HepG2 (cell line): ENCODE measurements at regions not wholly inside any gene's neighbourhood (a gene's known extent, or its start where the extent isn't known, plus 50 kb on each side); places are given as distances from the start of the nearest gene placed in this dataset.

Experiments used
- ATAC-seq: fragments of 200-7000 bp; cut with Tn5 transposase; 3 replicates; pipeline ENCODE4 v1.9.1; 2020; ENCODE audit warnings: mild to moderate bottlenecking, moderate library complexity
- BruUV-seq: library from RNA; stranded (reverse); fragments of 400-500 nt; replicated peaks from 2 replicates; lab custom pipeline; 2021; lab: Mats Ljungman, UMichigan
- CTCF ChIA-PET: fragments of 300-600 bp; formaldehyde crosslinking; extraction: SDS; loops from one replicate; lab custom pipeline; 2021; ENCODE audit warnings: low total read pairs, inconsistent platforms, low intra/inter-chr PET ratio; lab: Yijun Ruan, JAX
- POLR2A ChIA-PET: fragments of 350-600 bp; sonication (Branson Sonifier 250); formaldehyde crosslinking; loops from one replicate; lab custom pipeline; 2020; ENCODE audit warnings: antibody characterized with exemption, inconsistent platforms; lab: Yijun Ruan, JAX
- DNase-seq: peaks from one replicate; pipeline ENCODE4 v3.0.0-alpha.2; 2015; ENCODE audit warnings: low spot score
- FAIRE-seq: peaks from 3 replicates; lab custom pipeline; 2011; peaks lifted over from hg19 to GRCh38; lab: Jason Lieb, UNC
- H2AFZ ChIP-seq: one replicate; pipeline ENCODE4 v1.6.1; 2011; ENCODE audit warnings: low read length, inconsistent platforms
- H3K27ac ChIP-seq: fragments of 300-600 bp; 3 replicates; pipeline ENCODE4 v1.8.0; 2011; ENCODE audit warnings: mixed run types, mild to moderate bottlenecking, mixed read lengths, low read length, inconsistent platforms; ENCODE audit not compliant: insufficient read depth; ENCODE audit errors: extremely low read length
- H3K27me3 ChIP-seq, 2 experiments: fragments of 200-600 bp in 1 of 2; 2 replicates in 1 of 2; 3 replicates in 1 of 2; pipeline versions ENCODE4 v1.6.0 to v1.8.0; 2011; ENCODE audit warnings: low read length in 2 of 2, mild to moderate bottlenecking in 2 of 2, moderate library complexity in 2 of 2, inconsistent platforms in 1 of 2; ENCODE audit not compliant: insufficient read depth in 2 of 2, control insufficient read depth in 1 of 2
- H3K36me3 ChIP-seq, 2 experiments: fragments of 200-600 bp in 1 of 2; replicated peaks in 1 of 2; 2 replicates in 1 of 2; 3 replicates in 1 of 2; pipeline versions ENCODE4 v1.5.1 to v1.8.0; 2011; ENCODE audit warnings: low read length in 2 of 2, inconsistent platforms in 1 of 2; ENCODE audit not compliant: insufficient read depth in 2 of 2, control insufficient read depth in 1 of 2
- H3K4me1 ChIP-seq: 2 replicates; pipeline ENCODE4 v1.5.1; 2012; ENCODE audit warnings: low read length, inconsistent platforms; ENCODE audit not compliant: insufficient read depth
- H3K4me2 ChIP-seq: 2 replicates; pipeline ENCODE4 v1.6.0; 2011; ENCODE audit warnings: low read depth, low read length, inconsistent platforms
- H3K4me3 ChIP-seq, 3 experiments: fragments of 200-600 bp in 1 of 3; sonication (generic), shearing (Covaris generic) in 1 of 3; replicated peaks in 1 of 3; 2 replicates each; pipeline ENCODE4 v1.5.1; 2011 to 2016; ENCODE audit warnings: low read length in 3 of 3, inconsistent platforms in 2 of 3, low read depth in 2 of 3, mild to moderate bottlenecking in 2 of 3, control low read depth in 1 of 3, mixed read lengths in 1 of 3; ENCODE audit not compliant: insufficient read depth in 1 of 3
- H3K79me2 ChIP-seq: one replicate; pipeline ENCODE4 v1.6.1; 2011; ENCODE audit warnings: low read length, inconsistent platforms; ENCODE audit not compliant: insufficient read depth
- H3K9ac ChIP-seq: 2 replicates; pipeline ENCODE4 v1.6.0; 2011; ENCODE audit warnings: mild to moderate bottlenecking, low read depth, low read length, inconsistent platforms; ENCODE audit not compliant: insufficient read depth
- H3K9me3 ChIP-seq: 2 replicates; pipeline ENCODE4 v1.5.1; 2012; ENCODE audit warnings: mild to moderate bottlenecking, low read length
- H4K20me1 ChIP-seq: 2 replicates; pipeline ENCODE4 v1.6.0; 2011; ENCODE audit warnings: inconsistent platforms, mild to moderate bottlenecking, low read length, moderate library complexity; ENCODE audit not compliant: insufficient read depth
- ATM ChIP-seq: fragments of 450-650 bp; IDR thresholded peaks from 2 replicates; pipeline ENCODE4 v1.7.1; 2017; ENCODE audit warnings: mild to moderate bottlenecking, borderline replicate concordance
- CCDC6 ChIP-seq: sonication (generic); formaldehyde crosslinking; IDR thresholded peaks from 2 replicates; pipeline ENCODE4 v1.8.1; 2022; ENCODE audit warnings: mild to moderate bottlenecking, missing genetic modification reagents, moderate library complexity
- GMEB1 ChIP-seq: sonication (generic); formaldehyde crosslinking; IDR thresholded peaks from 2 replicates; pipeline ENCODE4 v1.5.1; 2020; ENCODE audit warnings: missing genetic modification reagents, mild to moderate bottlenecking, borderline replicate concordance
- KAT7 ChIP-seq: IDR thresholded peaks from 2 replicates; pipeline ENCODE4 v1.6.1; 2018; ENCODE audit warnings: borderline replicate concordance, missing compliant biosample characterization
- MAZ ChIP-seq, 2 experiments: sonication (generic) in 1 of 2; formaldehyde crosslinking in 1 of 2; IDR thresholded peaks; 2 replicates each; pipeline versions ENCODE4 v1.5.0 to v1.6.1; 2012 to 2020; ENCODE audit warnings: low read depth in 2 of 2, mild to moderate bottlenecking in 2 of 2, borderline replicate concordance in 1 of 2, improper control_type of control experiment in 1 of 2, low read length in 1 of 2, missing genetic modification reagents in 1 of 2, moderate library complexity in 1 of 2
- NFAT5 ChIP-seq: sonication (generic); formaldehyde crosslinking; IDR thresholded peaks from 2 replicates; pipeline ENCODE4 v1.4.0; 2020; ENCODE audit warnings: missing genetic modification reagents
- RBAK ChIP-seq: sonication (generic); formaldehyde crosslinking; IDR thresholded peaks from 2 replicates; pipeline ENCODE4 v1.5.1; 2020; ENCODE audit warnings: mild to moderate bottlenecking, missing genetic modification reagents
- SP2 ChIP-seq: sonication (generic); formaldehyde crosslinking; IDR thresholded peaks from 2 replicates; pipeline ENCODE4 v1.5.1; 2020; ENCODE audit warnings: mild to moderate bottlenecking, missing genetic modification reagents
- ZBTB25 ChIP-seq: IDR thresholded peaks from 2 replicates; pipeline ENCODE4 v1.6.1; 2018; ENCODE audit warnings: missing genetic modification reagents
- ZNF224 ChIP-seq: sonication (generic); formaldehyde crosslinking; IDR thresholded peaks from 2 replicates; pipeline ENCODE4 v1.5.0; 2020; ENCODE audit warnings: mild to moderate bottlenecking, missing genetic modification reagents
- WGBS: methylation state at CpG from one replicate; pipeline ENCODE4 v1.1.6; 2017; ENCODE audit warnings: low lambda C conversion rate; 5-methylcytosine and 5-hydroxymethylcytosine counted together
- in situ Hi-C: cut with HindIII; loops from 2 replicates; pipeline ENCODE4 v1.10.0; 2017; ENCODE audit warnings: low pct_unique_long_range_greater_than_20kb; ENCODE audit not compliant: extremely low pct_ligation_motif_present
- intact Hi-C: fragments of 100-400 bp; cut with micrococcal nuclease; formaldehyde crosslinking; loops from one replicate; pipeline ENCODE4 v1.10.0; 2022; ENCODE audit not compliant: unreplicated experiment

- Histone ChIP-seq H4K20me1 (no peaks in the 10 kb centered on the region), H3K36me3 (no peaks in the 10 kb centered on the region), H3K4me3 (no peak overlapping the region), H3K9me3 (peaks cover 50% of the 10 kb centered on the region), H2AFZ (no peak overlapping the region), H3K27ac (no peak overlapping the region), H3K79me2 (no peaks in the 10 kb centered on the region), H3K4me2 (no peak overlapping the region), H3K4me1 (no peaks in the 10 kb centered on the region), H3K27me3 (no peaks in the 10 kb centered on the region), H3K9ac (no peak overlapping the region)
- in situ Hi-C loops, result no loop called here
- CTCF ChIA-PET, result no interaction called here
- TF ChIP-seq MAZ (IDR thresholded peaks at IDR 0.05; ENCODE audit: borderline replicate concordance, low read depth, low read length) (no peak), MAZ (CRISPR knock-in tag; IDR thresholded peaks at IDR 0.05; ENCODE audit: low read depth) (no peak), ATM (no peak)
- no TSS peak for BruUV-seq
- ATAC-seq (no peak), DNase-seq (no peak), FAIRE-seq (no peak)
- 0% methylated on average over 2 of the region's 2 CpGs for WGBS
- intact Hi-C loops, result no loop called here
- POLR2A ChIA-PET, result no interaction called here
Measured at GRCh38 chr4:29058531-29058930, 1661.6 kb upstream of the PCDH7 start.

GRCh38 chr4:29066861-29067260, 1653.3 kb upstream of the PCDH7 start:
- no peak overlapping the region for H3K9ac ChIP-seq
- H3K27me3 ChIP-seq, result no peaks in the 10 kb centered on the region
- CTCF ChIA-PET, result no interaction called here
- no peaks in the 10 kb centered on the region for H3K4me1 ChIP-seq
- H3K4me3 ChIP-seq, result no peak overlapping the region
- DNase-seq (no peak), FAIRE-seq (no peak), ATAC-seq (no peak)
- H3K36me3 ChIP-seq, result no peaks in the 10 kb centered on the region
- in situ Hi-C loops, result no loop called here
- no peaks in the 10 kb centered on the region for H3K79me2 ChIP-seq
- intact Hi-C loops, result no loop called here
- no peak overlapping the region for H2AFZ ChIP-seq
- POLR2A ChIA-PET, result no interaction called here
- H4K20me1 ChIP-seq, result no peaks in the 10 kb centered on the region
- H3K9me3 ChIP-seq, result peaks cover 71% of the 10 kb centered on the region
- H3K27ac ChIP-seq, result no peak overlapping the region
- BruUV-seq, result no TSS peak
- H3K4me2 ChIP-seq, result no peak overlapping the region
- WGBS, result 3% methylated on average over 2 of the region's 2 CpGs
- TF ChIP-seq SP2 (CRISPR knock-in tag) (no peak), CCDC6 (CRISPR knock-in tag) (no peak), GMEB1 (CRISPR knock-in tag) (no peak), ZNF224 (no peak), KAT7 (no peak), RBAK (CRISPR knock-in tag) (no peak), NFAT5 (CRISPR knock-in tag) (no peak), ZBTB25 (CRISPR knock-in tag) (no peak)
